Hepatocyte (in vitro differentiated cells): ENCODE measurements at regions not wholly inside any gene's neighbourhood (a gene's known extent, or its start where the extent isn't known, plus 50 kb on each side); places are given as distances from the start of the nearest gene placed in this dataset.

Experiments
- CTCF ChIP-seq: fragments of 200-600 bp; sonication (generic); IDR thresholded peaks from 2 replicates; pipeline ENCODE4 v1.5.1; 2016; ENCODE audit warnings: antibody characterized with exemption, mild to moderate bottlenecking; ENCODE audit not compliant: poor library complexity
- EZH2 ChIP-seq: fragments of 200-600 bp; sonication (generic); IDR thresholded peaks from 2 replicates; pipeline ENCODE4 v1.6.1; 2016; ENCODE audit warnings: antibody characterized with exemption, mild to moderate bottlenecking, borderline replicate concordance
- EZH2phosphoT487 ChIP-seq: fragments of 200-600 bp; sonication (generic); IDR thresholded peaks from one replicate; pipeline ENCODE4 v1.6.1; 2018; ENCODE audit warnings: antibody characterized with exemption, mild to moderate bottlenecking, low read depth, moderate library complexity; ENCODE audit not compliant: unreplicated experiment, severe bottlenecking

DNA sequence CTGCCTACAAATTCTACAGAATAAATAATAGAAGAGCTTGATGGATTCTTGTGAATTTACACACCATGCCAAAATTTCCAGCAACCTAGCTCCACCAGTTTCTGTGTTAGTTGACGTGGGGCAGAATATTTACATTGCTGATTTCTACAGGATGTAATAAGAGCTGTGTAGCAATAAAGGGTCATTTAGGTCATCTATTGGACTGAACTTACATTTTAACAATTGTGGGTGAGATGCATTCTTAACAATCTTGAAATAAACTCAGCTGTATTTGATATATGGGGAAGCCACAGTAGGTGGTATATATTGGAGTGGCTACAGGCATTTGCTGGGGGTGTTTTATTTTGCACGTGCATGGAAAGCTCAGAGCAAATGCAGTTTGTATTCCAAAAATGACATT is 655.3 kb downstream of the IQCM start:
- TF ChIP-seq CTCF (no peak), EZH2 (no peak), EZH2phosphoT487 (no peak)
